Neuronal stem cell (in vitro differentiated cells): ENCODE measurements at regions not wholly inside any gene's neighbourhood (a gene's known extent, or its start where the extent isn't known, plus 50 kb on each side); places are given as distances from the start of the nearest gene placed in this dataset.

ENCODE experiments used
- DNase-seq: peaks from one replicate; pipeline ENCODE4 v3.0.0-alpha.2; 2013; ENCODE audit warnings: low spot score
- H2AFZ ChIP-seq: one replicate; pipeline ENCODE4 v1.6.1; 2013; ENCODE audit warnings: mild to moderate bottlenecking, low read length, inconsistent platforms
- H2AK5ac ChIP-seq: 2 replicates; pipeline ENCODE4 v1.6.1; 2013; ENCODE audit warnings: low read depth, mild to moderate bottlenecking, inconsistent platforms, low read length, moderate library complexity, mixed read lengths
- H2BK120ac ChIP-seq: 2 replicates; pipeline ENCODE4 v1.6.1; 2013; ENCODE audit warnings: low read depth, mild to moderate bottlenecking, inconsistent platforms, low read length, moderate library complexity, mixed read lengths
- H2BK12ac ChIP-seq: one replicate; pipeline ENCODE4 v1.6.1; 2013; ENCODE audit warnings: low read length, inconsistent platforms
- H2BK15ac ChIP-seq: 2 replicates; pipeline ENCODE4 v1.6.1; 2013; ENCODE audit warnings: mild to moderate bottlenecking, low read length, inconsistent platforms, mixed read lengths
- H2BK5ac ChIP-seq: one replicate; pipeline ENCODE4 v1.6.1; 2013; ENCODE audit warnings: inconsistent platforms, mild to moderate bottlenecking, low read length, moderate library complexity
- H3K14ac ChIP-seq: one replicate; pipeline ENCODE4 v1.6.1; 2013; ENCODE audit warnings: low read length, inconsistent platforms
- H3K18ac ChIP-seq: 2 replicates; pipeline ENCODE4 v1.6.1; 2013; ENCODE audit warnings: low read length, inconsistent platforms
- H3K23ac ChIP-seq: 2 replicates; pipeline ENCODE4 v1.6.1; 2013; ENCODE audit warnings: low read depth, mild to moderate bottlenecking, mixed read lengths, low read length, inconsistent platforms; ENCODE audit not compliant: poor library complexity
- H3K27ac ChIP-seq: replicated peaks from 3 replicates; pipeline ENCODE4 v1.5.1; 2013; ENCODE audit warnings: low read length, inconsistent platforms
- H3K27me3 ChIP-seq, 3 experiments: 2 replicates each; pipeline ENCODE4 v1.6.1; 2013; ENCODE audit warnings: low read length in 3 of 3, mild to moderate bottlenecking in 2 of 3, inconsistent platforms in 1 of 3, low read depth in 1 of 3, mixed read lengths in 1 of 3, moderate library complexity in 1 of 3; ENCODE audit not compliant: control insufficient read depth in 3 of 3, insufficient read depth in 3 of 3
- H3K36me3 ChIP-seq, 2 donors: replicated peaks in 1 of 2; 2 replicates each; pipeline ENCODE4 v1.6.1; 2013; ENCODE audit warnings: low read length in 2 of 2; ENCODE audit not compliant: control insufficient read depth in 2 of 2, insufficient read depth in 2 of 2
- H3K4ac ChIP-seq: 2 replicates; pipeline ENCODE4 v1.6.1; 2013; ENCODE audit warnings: inconsistent platforms, mild to moderate bottlenecking, low read length, moderate library complexity
- H3K4me1 ChIP-seq, 2 donors: 1 replicate in 1 of 2; 2 replicates in 1 of 2; pipeline ENCODE4 v1.6.1; 2013; ENCODE audit warnings: low read length in 2 of 2, low read depth in 1 of 2; ENCODE audit not compliant: control insufficient read depth in 2 of 2, insufficient read depth in 1 of 2
- H3K4me2 ChIP-seq: one replicate; pipeline ENCODE4 v1.6.1; 2013; ENCODE audit warnings: mild to moderate bottlenecking, low read length, inconsistent platforms; ENCODE audit not compliant: insufficient read depth, poor library complexity, severe bottlenecking
- H3K4me3 ChIP-seq, 2 donors: 2 replicates each; pipeline ENCODE4 v1.5.1; 2013; ENCODE audit warnings: low read length in 2 of 2, mild to moderate bottlenecking in 2 of 2, inconsistent platforms in 1 of 2, moderate library complexity in 1 of 2
- H3K79me1 ChIP-seq: one replicate; pipeline ENCODE4 v1.6.1; 2013; ENCODE audit warnings: low read depth, mild to moderate bottlenecking, inconsistent platforms, low read length, moderate library complexity
- H3K9ac ChIP-seq: one replicate; pipeline ENCODE4 v1.6.1; 2013; ENCODE audit warnings: mild to moderate bottlenecking, low read depth, low read length, inconsistent platforms; ENCODE audit not compliant: poor library complexity
- H3K9me3 ChIP-seq, 2 donors: replicated peaks in 1 of 2; 2 replicates each; pipeline versions ENCODE3 to v1.6.1; 2013; ENCODE audit warnings: low read length in 2 of 2, mild to moderate bottlenecking in 2 of 2, inconsistent platforms in 1 of 2, low read depth in 1 of 2, mixed read lengths in 1 of 2, moderate library complexity in 1 of 2; ENCODE audit not compliant: control insufficient read depth in 2 of 2, insufficient read depth in 1 of 2
- H4K8ac ChIP-seq: one replicate; pipeline ENCODE4 v1.6.1; 2013; ENCODE audit warnings: low read depth, mild to moderate bottlenecking, inconsistent platforms, low read length, moderate library complexity
- H4K91ac ChIP-seq: one replicate; pipeline ENCODE4 v1.6.1; 2013; ENCODE audit warnings: low read length, low read depth, mild to moderate bottlenecking, inconsistent platforms; ENCODE audit not compliant: poor library complexity
- WGBS, 2 donors: extraction: QIAGEN DNeasy Blood & Tissue Kit; methylation state at CpG; one replicate each; pipeline ENCODE4 v1.1.7; 2013; ENCODE audit warnings: missing lambda C conversion rate in 2 of 2, mixed read lengths in 1 of 2; ENCODE audit not compliant: insufficient read length in 2 of 2, insufficient replicate concordance in 1 of 2; ENCODE audit errors: extremely low coverage in 2 of 2; 5-methylcytosine and 5-hydroxymethylcytosine counted together

DNA sequence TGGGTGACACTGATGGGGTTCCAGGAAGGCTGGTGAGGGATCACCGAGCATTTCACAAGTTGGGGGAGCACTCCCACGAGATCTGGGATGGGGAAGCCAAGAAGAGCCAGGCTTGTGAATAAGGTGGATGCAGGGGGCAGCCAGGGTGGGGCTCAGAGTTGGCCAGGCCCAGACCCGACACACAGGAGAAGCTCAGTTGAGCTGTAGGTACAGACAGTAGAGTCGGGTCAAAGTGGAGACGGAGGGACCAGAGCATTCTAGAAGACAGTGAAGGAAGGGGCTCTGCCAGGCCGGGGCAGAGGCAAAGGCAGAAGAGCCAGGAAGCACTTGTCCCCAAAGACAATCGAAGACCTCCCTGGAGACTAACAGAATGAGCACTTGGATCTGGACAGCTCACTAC, 70.9 kb upstream of the BCL11B start:
- no peak overlapping the region for H3K14ac ChIP-seq

GRCh38 chr14:99342204-99342603, 70.2 kb upstream of the BCL11B start:
- Histone ChIP-seq H2AK5ac (no peak overlapping the region), H2BK15ac (no peak overlapping the region), H3K4me2 (no peak overlapping the region), H3K4me3 (no peak overlapping the region), H3K4me1 (peaks cover 0 to 6% of the 10 kb centered on the region in 2 donors), H3K27ac (no peak overlapping the region), H3K18ac (no peak overlapping the region), H2AFZ (no peak overlapping the region), H3K14ac (no peak overlapping the region), H3K4ac (no peak overlapping the region), H4K8ac (no peak overlapping the region), H3K27me3 (peaks cover 0 to 6% (median 0%) of the 10 kb centered on the region in 3 experiments), H3K9me3 (no peaks in the 10 kb centered on the region), H3K23ac (no peak overlapping the region), H3K79me1 (no peaks in the 10 kb centered on the region), H2BK120ac (no peak overlapping the region), H2BK12ac (no peak overlapping the region), H4K91ac (no peak overlapping the region), H3K36me3 (no peaks in the 10 kb centered on the region), H2BK5ac (no peak overlapping the region), H3K9ac (no peak overlapping the region)
- no peak for DNase-seq
- no CpG with 5 or more reads among the region's 6 CpGs for WGBS, 2 donors

More for the DNA sequence above, 70.9 kb upstream of the BCL11B start:
- Histone ChIP-seq H3K4me2 (no peak overlapping the region), H2AK5ac (no peak overlapping the region), H4K91ac (no peak overlapping the region), H3K4me3 (no peak overlapping the region), H2BK12ac (no peak overlapping the region), H2BK5ac (no peak overlapping the region), H3K23ac (no peak overlapping the region), H3K9ac (no peak overlapping the region), H2BK15ac (no peak overlapping the region), H2AFZ (no peak overlapping the region), H4K8ac (no peak overlapping the region), H3K27ac (no peak overlapping the region), H3K27me3 (peaks cover 0 to 6% (median 0%) of the 10 kb centered on the region in 3 experiments), H3K18ac (no peak overlapping the region), H3K4me1 (peaks cover 0 to 6% of the 10 kb centered on the region in 2 donors), H3K4ac (no peak overlapping the region), H2BK120ac (no peak overlapping the region), H3K36me3 (no peaks in the 10 kb centered on the region), H3K9me3 (no peaks in the 10 kb centered on the region), H3K79me1 (no peaks in the 10 kb centered on the region)
- WGBS, 2 donors: no CpG with 5 or more reads among the region's 7 CpGs
- DNase-seq: no peak

GRCh38 chr14:99339551-99339950, 67.6 kb upstream of the BCL11B start:
- H4K91ac ChIP-seq: no peak overlapping the region
- no peak overlapping the region for H3K9ac ChIP-seq
- WGBS, 2 donors: no CpG with 5 or more reads among the region's 2 CpGs
- H3K36me3 ChIP-seq: no peaks in the 10 kb centered on the region
- H3K4me1 ChIP-seq: peaks cover 0 to 5% of the 10 kb centered on the region in 2 donors
- no peak overlapping the region for H4K8ac ChIP-seq
- peaks cover 0 to 3% of the 10 kb centered on the region in 2 donors for H3K9me3 ChIP-seq
- no peak overlapping the region for H2BK120ac ChIP-seq
- no peak overlapping the region for H3K18ac ChIP-seq
- no peak overlapping the region for H2BK5ac ChIP-seq
- H3K79me1 ChIP-seq: no peaks in the 10 kb centered on the region
- DNase-seq: no peak
- peaks cover 0 to 5% (median 0%) of the 10 kb centered on the region in 3 experiments for H3K27me3 ChIP-seq
- H3K4ac ChIP-seq: no peak overlapping the region
- no peak overlapping the region for H2BK15ac ChIP-seq
- no peak overlapping the region for H3K27ac ChIP-seq
- no peak overlapping the region for H2AFZ ChIP-seq
- H2BK12ac ChIP-seq: no peak overlapping the region
- no peak overlapping the region for H3K23ac ChIP-seq
- H3K4me2 ChIP-seq: no peak overlapping the region
- H2AK5ac ChIP-seq: no peak overlapping the region
- no peak overlapping the region for H3K4me3 ChIP-seq
- no peak overlapping the region for H3K14ac ChIP-seq

- no peak overlapping the region for H3K9ac ChIP-seq
- H3K18ac ChIP-seq: no peak overlapping the region
- DNase-seq: no peak
- no peak overlapping the region for H2BK12ac ChIP-seq
- H3K27me3 ChIP-seq: peaks cover 0 to 4% (median 0%) of the 10 kb centered on the region in 3 experiments
- no peak overlapping the region for H3K4me3 ChIP-seq
- H3K79me1 ChIP-seq: no peaks in the 10 kb centered on the region
- H3K27ac ChIP-seq: no peak overlapping the region
- no peak overlapping the region for H2AK5ac ChIP-seq
- H3K23ac ChIP-seq: no peak overlapping the region
- no peaks in the 10 kb centered on the region for H3K4me1 ChIP-seq
- no peak overlapping the region for H2AFZ ChIP-seq
- no CpG with 5 or more reads among the region's 5 CpGs for WGBS, 2 donors
- H4K91ac ChIP-seq: no peak overlapping the region
- no peak overlapping the region for H3K14ac ChIP-seq
- H3K4ac ChIP-seq: no peak overlapping the region
- H2BK120ac ChIP-seq: no peak overlapping the region
- H3K9me3 ChIP-seq: peaks cover 0 to 3% of the 10 kb centered on the region in 2 donors
- H2BK15ac ChIP-seq: no peak overlapping the region
- no peak overlapping the region for H4K8ac ChIP-seq
- H3K36me3 ChIP-seq: no peaks in the 10 kb centered on the region
- H2BK5ac ChIP-seq: no peak overlapping the region
- H3K4me2 ChIP-seq: no peak overlapping the region
Measured at GRCh38 chr14:99338313-99338712, 66.3 kb upstream of the BCL11B start.
